SK-N-SH (cell line): ENCODE measurements at regions not wholly inside any gene's neighbourhood (a gene's known extent, or its start where the extent isn't known, plus 50 kb on each side); places are given as distances from the start of the nearest gene placed in this dataset.

Source experiments
- CTCF ChIP-seq: fragments of 200-600 bp; sonication (generic); IDR thresholded peaks from 2 replicates; pipeline ENCODE4 v1.6.1; 2017; ENCODE audit warnings: antibody characterized with exemption, mild to moderate bottlenecking, moderate library complexity
- EZH2phosphoT487 ChIP-seq: fragments of 200-600 bp; sonication (generic); IDR thresholded peaks from 2 replicates; pipeline ENCODE4 v1.6.1; 2017; ENCODE audit warnings: low read depth, mixed run types, mild to moderate bottlenecking, antibody characterized with exemption, moderate library complexity, borderline replicate concordance
- JUND ChIP-seq: IDR thresholded peaks from 2 replicates; pipeline ENCODE4 v1.4.0; 2012
- MEF2A ChIP-seq: IDR thresholded peaks from 2 replicates; pipeline ENCODE4 v1.4.0; 2012; ENCODE audit warnings: low read depth, borderline replicate concordance
- POLR2AphosphoS5 ChIP-seq: IDR thresholded peaks from 2 replicates; pipeline ENCODE4 v1.6.1; 2012; ENCODE audit warnings: low read depth, low read length
- REST ChIP-seq: IDR thresholded peaks from 2 replicates; pipeline ENCODE4 v1.6.1; 2012; ENCODE audit warnings: mild to moderate bottlenecking, low read depth, low read length, moderate library complexity
- SIN3A ChIP-seq: IDR thresholded peaks from 2 replicates; pipeline ENCODE4 v1.6.1; 2012; ENCODE audit warnings: low read depth, mild to moderate bottlenecking, low read length, moderate library complexity, borderline replicate concordance
- TAF1 ChIP-seq: IDR thresholded peaks from 2 replicates; pipeline ENCODE4 v1.6.1; 2012; ENCODE audit warnings: low read depth, mild to moderate bottlenecking, low read length, moderate library complexity, borderline replicate concordance
- TCF12 ChIP-seq: IDR thresholded peaks from 2 replicates; pipeline ENCODE4 v1.4.0; 2012

- TF ChIP-seq TCF12 (no peak), SIN3A (no peak), CTCF (peak; percentile 96), MEF2A (no peak), EZH2phosphoT487 (no peak), POLR2AphosphoS5 (no peak), REST (no peak), TAF1 (no peak), JUND (no peak)
Measured at GRCh38 chr6:25070547-25071366, 135.0 kb upstream of the RIPOR2 start.
